Stimulated activated CD4-positive, alpha-beta T cell treated with anti-CD3 and anti-CD28 coated beads, Interleukin-4, amount 100 ng/mL, for 4 hours (primary cell): ENCODE measurements at regions not wholly inside any gene's neighbourhood (a gene's known extent, or its start where the extent isn't known, plus 50 kb on each side); places are given as distances from the start of the nearest gene placed in this dataset.

Source experiments
- DNase-seq, 2 experiments: peaks; one replicate each; pipeline ENCODE4 v3.0.0-alpha.2; 2020

DNA sequence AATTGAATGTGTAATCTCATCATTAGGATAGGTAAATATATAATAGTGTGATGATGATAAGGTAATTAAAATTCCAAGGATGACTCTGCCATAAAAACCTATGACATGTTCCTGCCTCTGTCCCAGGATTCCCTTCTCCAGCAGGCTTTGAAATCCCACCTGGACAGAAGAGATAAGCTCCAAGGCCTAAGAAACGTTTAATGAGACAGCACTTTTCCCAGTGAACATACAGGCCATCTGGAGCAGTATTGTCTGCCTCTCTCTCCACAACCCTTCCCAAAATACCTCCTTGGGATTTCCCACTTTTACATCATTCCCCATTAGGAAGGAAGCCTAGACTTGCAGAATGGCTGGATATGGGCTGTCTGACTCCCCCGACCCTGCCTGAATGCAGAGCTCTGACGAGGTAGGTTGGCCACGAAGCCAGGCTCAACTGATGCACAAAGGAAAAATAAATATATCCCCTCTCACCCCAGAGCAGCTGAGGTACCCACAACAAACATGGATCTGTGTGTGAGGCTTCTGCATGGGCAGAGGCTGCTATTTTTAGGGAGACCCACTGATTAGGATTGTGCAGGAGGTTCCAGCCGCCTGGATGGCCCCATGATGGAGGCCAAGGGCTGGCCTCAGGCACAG lies 71.0 kb downstream of the TMPRSS5 start:
- no peak for DNase-seq

DNA sequence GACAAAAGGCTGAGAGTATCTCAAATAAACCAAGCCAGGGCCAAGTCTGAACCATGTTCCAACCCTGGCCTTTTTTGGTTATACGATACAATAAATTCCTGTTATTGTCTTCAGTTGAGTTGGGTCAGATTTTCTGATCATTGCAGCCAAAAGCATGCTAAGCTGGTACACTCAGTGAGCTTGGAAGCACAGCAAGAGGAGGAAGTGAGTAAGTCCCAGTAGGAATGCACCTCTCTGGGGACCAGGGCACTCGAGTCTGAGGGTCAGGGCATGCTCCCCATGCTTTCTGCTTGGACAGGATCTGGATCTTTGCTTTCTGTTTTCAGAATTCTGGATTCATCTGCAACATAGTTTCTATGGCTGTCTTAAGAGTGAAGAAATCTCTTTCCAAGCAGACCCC lies 73.1 kb downstream of the TMPRSS5 start:
- DNase-seq = no peak

DNA sequence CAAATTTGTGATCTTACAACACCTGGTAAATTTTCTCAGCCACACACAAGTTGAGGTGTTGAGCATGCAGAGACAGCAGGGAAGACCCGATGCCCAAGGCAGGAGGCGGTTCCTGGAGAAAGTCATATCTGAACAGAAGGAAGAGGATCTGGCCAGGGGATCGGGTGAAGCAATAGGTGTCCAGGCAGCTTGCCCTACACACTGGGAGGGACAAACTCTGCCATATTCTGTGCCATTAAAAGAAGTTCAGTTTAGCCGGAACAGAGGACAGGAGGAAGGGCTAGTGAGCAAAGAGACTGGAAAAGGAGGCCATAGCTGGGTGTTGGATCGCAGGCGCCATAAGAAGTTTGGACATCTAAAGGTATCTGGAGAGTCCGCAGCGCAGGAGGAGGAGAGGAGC lies 76.5 kb downstream of the TMPRSS5 start:
- no peak for DNase-seq

DNA sequence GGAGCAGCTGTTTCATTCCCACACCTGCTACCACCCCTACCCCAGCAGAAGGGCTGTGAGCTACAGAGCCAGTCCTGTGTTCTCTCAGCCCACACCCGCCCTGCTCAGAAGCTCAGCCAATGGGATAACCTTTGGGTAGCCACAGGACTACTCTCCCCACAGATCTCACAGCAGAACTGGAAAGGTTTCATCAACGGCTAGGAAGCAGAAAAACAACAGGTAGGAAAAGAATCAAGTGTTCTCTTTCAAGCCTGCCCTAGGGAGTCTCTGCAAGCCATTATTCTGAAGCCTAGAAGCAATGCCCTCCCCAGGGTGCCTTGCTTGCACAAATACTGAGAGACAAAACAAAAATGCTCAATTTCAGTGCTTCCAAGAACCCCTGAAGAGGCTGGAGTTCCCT lies 77.2 kb downstream of the TMPRSS5 start:
- DNase-seq = no peak

DNA sequence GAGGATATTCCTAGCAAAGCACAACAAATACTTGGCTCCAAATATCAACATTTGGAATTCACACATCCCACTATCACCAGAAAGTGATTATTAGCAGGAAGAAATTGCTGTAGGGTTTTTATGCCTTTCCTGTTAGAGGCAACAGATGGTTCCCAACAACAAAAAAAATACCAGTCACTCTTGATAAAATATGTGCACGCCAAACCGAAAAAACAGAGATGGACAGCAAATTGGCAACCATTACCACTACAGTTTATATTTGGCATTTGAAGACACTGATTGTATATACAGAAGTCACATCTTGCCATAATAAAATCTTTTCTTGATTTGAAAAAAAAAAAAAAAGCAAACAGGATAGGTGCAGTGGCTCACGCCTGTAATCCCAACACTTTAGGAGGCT lies 78.2 kb downstream of the TMPRSS5 start:
- no peak for DNase-seq

DNA sequence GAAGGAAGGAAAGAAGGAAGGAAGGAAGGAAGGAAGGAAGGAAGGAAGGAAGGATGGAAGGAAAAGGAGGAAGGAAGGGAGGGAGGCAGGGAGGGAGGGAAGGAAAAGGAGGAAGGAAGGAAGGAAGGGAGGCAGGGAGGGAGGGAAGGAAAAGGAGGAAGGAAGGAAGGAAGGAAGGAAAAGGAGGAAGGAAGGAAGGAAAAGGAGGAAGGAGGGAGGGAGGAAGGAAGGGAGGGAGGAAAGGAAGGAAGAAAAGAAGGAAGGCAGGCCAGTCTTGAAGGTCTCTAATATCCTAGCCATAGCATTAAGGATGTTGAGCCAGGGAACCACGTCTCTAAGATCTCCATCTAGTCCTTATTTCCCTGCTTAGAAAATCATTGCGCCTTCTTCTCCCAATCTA lies 78.8 kb downstream of the TMPRSS5 start:
- no peak for DNase-seq

DNA sequence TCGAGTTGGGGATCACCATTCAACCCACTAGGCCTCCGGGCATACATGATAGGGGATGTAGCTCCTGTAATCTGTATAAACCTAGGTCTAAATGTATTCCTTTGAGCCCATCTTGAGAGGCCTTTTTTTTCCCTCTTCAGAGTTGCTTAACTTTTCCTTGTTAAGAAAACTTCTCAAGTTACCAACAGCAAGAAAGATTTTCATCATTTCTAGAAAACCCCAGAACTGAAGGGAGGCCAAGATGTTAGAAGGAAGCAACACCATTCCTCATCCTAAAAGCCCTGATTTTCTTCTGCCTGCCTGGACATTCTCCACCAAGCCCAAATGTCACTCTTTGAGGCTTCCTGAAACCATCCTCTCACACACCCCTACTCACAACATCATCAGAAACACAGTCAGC lies 79.4 kb downstream of the TMPRSS5 start:
- no peak for DNase-seq

DNA sequence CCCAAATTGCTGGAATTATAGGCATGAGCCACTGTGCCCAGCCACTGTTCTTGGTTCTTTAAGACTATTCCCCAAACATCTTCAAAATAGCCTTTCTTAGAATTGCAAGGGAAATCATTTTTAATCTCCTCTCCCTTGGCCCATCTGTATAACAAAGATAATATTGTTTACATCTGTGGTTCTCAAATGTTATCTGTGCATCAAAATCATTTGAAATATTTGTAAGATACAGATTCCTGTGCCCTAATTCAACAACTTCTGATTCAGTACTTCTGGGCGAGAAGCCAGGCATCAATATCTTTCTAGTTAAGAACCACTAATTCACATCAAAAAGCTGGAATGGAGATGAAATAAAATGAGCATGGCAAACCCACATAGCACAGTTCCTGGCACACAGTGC lies 83.0 kb downstream of the TMPRSS5 start:
- DNase-seq = no peak

DNA sequence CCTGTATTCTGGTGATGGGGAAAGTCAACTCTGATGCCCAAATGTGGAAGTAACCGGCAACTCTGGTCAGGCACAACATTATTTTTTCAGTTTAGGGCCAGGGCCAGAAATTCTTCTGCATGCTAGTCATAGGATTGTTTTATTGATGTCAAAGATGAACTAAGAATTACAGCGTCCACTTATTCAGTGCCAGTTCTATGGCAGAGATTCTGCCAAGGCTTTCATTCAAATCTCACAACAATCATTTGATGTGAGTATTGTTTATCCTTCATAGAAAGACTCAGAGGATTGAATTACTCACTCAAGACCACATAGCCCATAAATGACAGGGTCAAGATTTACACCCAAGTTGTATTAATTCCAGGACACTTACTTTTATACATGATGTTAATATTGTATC lies 87.7 kb downstream of the TMPRSS5 start:
- DNase-seq = no peak

DNA sequence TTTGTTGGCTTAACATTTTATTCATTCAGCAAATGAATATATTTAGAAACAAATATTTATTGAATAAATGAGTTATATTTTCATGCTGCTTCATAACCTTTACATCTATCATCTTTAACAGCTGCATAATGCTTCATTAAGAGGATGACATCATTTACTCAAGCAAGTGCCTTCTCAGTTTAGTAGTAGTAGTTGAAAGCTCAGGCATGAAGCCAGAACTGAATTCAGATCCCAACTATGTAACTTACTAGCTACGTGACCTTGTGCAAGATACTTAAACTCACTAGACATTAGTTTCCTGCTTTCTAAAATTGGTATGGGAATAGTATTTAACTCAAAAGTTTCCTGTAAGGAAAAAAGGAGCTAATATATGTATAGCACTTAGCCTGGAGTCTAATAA lies 90.3 kb downstream of the TMPRSS5 start:
- DNase-seq = no peak

DNA sequence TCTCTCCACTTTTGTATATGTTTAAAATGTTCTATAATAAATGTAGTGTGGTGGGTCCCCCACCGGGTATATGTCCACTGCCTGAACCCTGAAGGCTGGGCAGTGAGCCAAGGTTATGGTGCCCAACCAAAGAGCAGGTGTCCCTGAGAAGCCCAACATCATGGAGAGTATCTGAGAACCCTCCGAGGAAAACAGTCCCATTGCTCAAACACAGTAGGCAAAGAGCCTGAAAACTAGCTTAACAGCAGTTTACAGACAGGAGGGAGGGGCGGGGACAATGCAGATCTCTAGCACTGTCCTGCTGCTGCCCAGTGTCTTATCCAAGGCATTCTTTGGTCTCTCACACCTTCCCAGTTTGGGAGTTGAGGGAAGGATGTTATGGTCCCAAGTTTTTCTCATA lies 91.0 kb downstream of the TMPRSS5 start:
- DNase-seq = no peak

DNA sequence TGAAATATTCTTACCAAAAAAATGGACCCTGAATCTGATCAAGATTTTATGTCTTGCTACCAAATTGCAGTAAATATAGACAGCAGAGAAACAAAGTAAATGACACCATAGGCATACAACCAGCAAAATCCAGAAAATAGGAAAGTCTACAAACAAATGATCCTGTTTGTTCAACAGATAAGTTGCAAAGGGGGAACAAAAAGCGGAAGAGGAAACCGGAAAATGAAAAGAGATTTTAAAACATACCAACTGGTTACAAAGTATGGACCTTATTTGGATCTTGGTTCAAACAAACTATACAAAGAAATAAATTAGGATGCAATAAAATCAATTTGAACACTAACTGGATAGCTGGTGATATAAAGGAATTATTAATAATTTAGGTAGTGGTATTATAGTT lies 92.0 kb downstream of the TMPRSS5 start:
- no peak for DNase-seq

DNA sequence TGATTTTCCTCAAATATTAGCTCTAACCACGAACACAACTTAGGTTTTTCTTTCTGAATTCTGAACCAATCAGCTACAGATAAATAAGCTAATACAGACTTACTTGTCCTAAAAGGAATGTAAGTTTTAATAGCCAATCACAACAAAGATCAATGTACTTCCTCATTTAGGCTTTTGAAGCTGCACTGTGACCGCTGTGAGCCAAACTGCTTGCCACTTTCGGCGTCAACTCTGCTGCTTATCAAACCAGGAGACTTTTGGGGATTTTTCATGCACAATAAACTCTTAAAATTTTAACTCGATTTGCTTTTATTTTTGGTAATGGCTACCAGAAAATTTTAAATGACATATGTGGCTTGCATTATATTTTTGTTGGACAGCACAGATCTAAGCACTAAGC lies 92.5 kb downstream of the TMPRSS5 start:
- no peak for DNase-seq

DNA sequence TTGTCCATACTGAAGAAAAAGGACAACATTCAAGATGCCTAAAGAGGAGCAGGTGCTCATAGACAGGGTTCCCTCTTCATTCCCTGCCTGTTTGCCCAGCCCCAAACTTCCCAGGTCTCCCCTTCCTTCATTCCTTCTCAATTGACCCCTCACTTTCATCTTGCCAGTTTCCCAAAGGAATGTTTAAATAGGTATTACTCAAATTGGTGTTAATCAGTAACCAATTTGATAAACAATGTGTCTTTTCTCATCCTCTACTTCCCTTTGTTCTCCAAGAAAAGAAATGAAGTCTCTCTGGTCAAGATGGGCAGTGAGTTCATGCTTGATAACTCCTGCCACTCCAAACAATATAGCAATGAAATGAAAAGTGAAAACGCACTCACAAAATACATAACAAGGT lies 101.9 kb downstream of the TMPRSS5 start:
- DNase-seq = no peak

DNA sequence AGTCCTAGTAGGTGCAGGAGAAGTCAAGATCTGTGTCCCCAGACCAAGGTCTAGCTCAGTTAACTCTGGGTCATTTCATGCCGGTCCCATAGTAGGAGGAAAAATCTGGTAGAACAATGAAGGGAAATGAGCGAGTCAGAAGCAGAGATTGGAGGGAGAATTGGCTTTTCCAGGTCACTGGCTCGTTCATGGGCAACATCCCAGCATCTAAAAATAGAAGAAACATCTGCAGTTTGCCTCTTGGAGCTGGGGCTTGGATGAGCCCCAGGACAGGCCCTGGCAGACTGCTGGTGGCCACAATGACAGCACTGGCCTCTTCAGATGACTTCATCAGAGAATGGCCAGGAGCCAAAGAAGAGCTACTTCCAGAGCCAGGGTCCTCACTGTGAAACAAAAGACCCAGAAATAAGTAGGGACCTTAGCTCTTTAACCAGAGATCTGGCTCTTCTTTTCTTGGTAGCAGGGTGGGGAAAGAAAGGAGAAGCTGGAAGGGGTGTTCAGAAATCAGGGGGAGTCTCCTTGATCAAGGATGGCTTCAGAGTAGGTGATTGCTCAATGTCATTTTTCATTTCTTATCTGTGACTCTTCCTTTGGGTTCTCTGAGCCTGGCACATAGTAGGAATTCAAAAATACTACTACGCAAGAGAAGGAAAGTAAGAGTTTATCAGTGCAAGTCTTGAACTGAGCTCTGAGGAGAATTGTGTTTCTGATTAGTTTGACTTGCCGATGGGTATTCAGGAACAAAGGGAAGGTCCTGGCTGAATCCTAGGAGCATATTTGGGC lies 102.6 kb downstream of the TMPRSS5 start:
- no peak for DNase-seq

DNA sequence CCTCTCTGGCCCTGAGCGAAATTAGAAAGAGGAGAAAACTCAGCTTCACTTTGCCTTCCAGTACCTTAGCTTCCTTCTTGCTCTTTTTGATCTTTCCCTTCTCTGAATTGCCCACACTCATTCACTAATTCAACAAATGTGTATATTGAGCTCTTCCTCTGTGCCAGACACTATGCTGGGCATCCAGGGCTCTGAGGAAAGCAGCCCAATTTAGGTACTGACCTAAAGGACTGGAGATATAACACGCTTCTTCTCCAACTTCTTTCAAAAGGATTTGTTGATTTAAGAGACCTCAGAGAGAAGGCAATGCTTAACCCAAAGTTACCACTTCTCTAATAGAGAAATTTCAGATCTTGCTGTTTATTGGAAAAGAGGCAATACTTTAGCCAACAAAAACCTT lies 103.6 kb downstream of the TMPRSS5 start:
- no peak for DNase-seq

DNA sequence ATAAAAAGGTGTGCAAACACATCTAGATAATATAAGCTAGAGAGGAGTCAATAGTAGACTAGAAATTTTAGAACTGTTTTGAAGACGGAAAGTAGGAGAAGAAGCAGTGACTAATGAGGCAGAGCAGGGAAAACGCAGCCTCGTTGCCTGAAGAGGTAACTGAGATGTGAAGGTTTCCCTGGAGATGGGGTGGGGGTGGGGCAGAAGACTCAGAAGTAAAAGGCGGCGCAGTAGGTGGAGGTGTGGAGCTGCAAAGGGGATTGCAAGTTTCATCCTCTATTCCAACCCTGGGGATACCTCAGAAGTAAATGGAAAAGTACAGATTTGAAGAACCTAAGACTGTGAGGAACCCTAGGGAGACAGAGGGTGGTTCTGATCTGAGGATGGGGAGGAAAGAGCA lies 109.5 kb downstream of the TMPRSS5 start:
- no peak for DNase-seq

DNA sequence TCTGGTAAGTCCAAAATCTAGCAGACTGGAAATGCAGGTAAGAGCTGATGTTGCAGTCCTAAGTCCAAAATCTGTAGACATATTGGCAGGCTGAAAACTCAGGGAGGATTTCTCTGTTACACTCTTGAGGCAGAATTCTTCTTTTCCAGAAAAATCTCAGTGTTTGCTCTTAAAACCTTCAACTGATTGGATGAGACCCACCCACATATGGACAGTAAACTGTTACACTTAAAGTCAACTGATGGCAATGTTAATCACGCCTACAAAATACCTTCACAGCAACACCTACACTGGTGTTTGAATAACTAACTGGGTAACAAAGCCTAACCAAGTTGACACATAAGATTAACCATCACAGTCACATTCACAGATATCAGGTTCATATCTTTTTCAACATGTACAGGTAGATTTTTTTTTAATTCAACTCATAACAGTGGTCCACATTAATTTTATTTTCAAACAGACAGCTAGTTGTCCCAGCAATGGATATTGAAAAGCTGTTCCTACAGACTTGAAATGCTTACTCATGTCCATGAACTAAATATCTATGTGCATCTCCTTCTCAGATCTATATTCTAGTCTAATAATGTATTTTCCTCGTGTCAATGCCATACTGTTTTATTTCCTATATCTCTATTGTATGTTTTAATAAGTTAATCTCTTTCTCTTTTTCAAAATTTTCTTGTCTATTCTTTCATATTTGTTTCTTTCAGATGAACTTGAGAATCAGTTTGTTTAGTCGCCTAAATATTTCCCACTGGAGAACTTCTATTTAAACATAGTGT lies 110.1 kb downstream of the TMPRSS5 start:
- DNase-seq = no peak

DNA sequence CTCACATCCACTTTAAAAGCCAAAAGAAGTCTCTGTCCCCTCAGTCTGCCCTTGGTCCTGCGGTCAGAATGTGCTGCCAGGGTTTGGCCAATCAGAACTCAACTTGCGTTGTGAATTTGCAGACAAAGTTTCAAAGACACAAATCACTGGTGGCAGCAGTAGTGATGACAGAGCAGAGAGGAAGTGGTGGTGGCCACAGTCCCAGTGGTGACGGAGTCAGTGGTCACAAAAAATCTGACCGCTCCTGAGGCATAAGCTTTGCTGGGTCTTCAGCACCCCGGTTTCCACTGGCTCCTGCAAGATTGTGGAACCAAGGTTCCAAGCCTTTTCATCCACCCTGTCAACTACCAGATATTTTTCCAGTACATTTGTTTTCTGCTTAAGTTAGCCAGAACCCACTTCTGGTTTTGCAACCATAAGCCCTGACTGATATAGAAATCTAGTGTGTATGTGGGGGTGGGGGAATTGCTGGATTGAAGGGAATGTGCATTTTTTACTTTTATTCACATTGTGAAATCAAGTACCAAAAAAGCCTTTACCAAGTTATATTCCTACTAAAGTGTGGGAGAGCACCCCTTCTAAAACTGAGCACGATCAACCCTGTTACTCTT lies 112.3 kb downstream of the TMPRSS5 start:
- no peak for DNase-seq

DNA sequence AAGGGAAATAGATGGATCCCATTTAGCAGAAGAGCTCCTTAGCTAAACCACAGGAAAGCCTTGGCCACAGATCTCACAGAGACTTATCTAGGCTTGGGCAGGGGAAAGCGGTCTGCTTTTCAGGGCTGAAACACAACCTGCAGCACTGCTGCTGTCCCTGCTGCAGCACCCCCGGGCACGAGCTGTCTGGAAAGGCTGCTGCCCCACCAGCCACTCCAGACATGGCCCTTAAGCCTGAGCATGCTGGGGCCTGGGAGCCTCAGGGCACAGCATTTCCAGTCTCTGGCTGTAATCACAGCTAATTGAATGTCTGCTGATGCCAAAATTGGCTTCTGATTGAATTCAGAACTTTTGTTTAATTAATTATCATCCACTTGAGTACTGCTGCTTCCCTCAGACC lies 115.0 kb downstream of the TMPRSS5 start:
- DNase-seq = no peak

DNA sequence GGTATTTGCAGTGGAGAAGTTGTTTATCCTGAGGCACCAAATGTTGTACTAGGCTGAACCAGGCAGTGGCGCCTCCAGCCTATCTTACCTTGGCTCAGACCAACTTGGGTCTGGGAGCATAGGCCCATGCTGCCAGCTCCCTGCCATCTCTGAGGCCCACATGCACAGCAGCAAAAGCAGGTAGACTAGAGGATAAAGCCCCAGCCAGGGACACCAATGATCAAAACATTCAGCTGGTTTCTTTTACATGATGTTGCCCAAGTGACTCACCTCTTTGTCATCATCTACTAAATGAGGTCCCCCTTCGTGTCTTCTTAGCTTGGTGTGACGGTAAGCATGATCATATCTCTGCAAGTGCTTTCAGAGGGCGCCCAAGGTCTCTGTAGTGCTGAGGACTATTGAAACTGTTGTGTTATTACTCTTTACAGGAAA lies 112.1 kb upstream of the DRD2 start:
- no peak for DNase-seq

DNA sequence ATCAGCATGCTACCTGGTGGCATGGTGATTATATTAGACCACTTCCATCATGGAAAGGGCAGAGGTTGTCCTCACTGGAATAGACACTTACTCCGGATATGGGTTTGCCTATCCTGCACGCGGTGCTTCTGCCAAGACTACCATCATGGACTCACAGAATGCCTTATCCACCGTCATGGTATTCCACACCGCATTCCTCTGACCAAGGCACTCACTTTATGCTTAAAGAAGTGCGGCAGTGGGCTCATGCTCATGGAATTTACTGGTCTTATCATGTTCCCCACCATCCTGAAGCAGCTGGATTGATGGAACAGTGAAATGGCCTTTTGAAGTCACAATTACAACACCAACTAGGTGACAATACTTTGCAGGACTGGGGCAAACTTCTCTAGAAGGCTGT lies 109.2 kb upstream of the DRD2 start:
- no peak for DNase-seq

DNA sequence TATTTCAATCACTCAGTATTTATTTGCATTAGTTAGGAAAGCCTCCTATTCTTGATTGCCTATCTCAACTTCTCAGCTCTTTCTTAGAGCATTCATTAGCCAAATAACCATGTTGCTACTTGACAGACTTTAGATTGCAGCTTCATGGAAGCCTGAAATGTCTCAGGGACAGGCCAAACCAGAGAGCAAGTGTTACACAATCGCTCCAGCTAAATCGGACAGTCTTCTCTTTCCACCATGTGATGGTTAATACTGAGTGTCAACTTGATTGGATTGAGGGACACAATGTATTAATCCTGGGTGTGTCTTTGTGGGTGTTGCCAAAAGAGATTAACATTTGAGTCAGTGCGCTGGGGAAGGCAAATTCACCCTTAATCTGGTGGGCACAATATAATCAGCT lies 106.5 kb upstream of the DRD2 start:
- DNase-seq = no peak
